NCI-H187 (cell line): ENCODE measurements at regions not wholly inside any gene's neighbourhood (a gene's known extent, or its start where the extent isn't known, plus 50 kb on each side); places are given as distances from the start of the nearest gene placed in this dataset.

Experiments used
- DNase-seq, 2 experiments: peaks; one replicate each; lab custom pipeline; 2025; lab: John Stamatoyannopoulos, UW

DNA sequence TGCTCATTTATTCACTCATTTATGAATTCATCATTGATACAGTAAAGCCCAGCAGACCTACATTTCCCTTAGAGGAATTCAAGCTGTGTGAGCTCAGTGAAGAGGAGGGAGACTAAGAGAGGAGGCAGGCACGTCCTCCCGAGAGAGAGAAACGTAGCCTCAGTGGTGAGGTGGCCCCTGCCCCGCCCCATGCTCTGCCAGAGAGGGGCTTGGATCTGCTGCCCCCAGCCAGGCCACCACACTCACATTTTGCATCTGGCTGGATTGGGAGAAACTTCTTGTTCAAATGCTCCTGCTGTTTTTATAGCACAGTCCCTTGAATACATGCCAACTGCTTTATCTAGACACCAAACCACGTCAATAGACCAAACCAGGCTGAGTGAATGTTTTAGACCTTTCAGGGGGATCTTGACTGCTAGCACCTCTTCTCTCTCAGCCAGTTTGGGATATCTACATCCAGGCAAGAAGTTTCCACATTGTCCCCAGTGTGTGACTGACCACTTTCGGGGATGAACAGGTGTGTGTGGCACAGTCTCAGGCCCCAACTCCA lies 67.7 kb upstream of the AJAP1 start:
- DNase-seq, result no peak

- no peak for DNase-seq
These were observed 66.7 kb upstream of the AJAP1 start for GRCh38 chr1:4587721-4588120.

DNA sequence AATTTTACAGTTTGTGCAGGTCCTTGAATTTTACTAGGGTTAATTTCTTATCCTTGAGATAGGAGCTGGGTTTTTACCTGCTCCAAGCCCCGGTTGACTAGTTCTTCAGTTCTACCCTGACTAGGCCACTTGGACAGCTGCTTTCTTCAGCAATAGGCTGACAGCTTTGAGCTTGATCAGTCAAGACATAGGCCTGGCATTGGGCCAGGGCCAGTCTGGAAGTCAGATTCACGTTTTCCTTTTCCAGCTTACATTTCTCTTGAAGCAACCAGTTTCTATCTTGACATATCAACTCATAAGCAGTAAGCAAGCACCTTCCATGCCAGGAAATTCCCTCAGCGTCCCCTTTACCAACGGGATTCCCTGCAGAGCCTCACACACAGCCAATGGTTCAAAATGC lies 63.7 kb upstream of the AJAP1 start:
- no peak for DNase-seq

- DNase-seq, result no peak
These were observed 62.5 kb upstream of the AJAP1 start for GRCh38 chr1:4591926-4592325.

DNA sequence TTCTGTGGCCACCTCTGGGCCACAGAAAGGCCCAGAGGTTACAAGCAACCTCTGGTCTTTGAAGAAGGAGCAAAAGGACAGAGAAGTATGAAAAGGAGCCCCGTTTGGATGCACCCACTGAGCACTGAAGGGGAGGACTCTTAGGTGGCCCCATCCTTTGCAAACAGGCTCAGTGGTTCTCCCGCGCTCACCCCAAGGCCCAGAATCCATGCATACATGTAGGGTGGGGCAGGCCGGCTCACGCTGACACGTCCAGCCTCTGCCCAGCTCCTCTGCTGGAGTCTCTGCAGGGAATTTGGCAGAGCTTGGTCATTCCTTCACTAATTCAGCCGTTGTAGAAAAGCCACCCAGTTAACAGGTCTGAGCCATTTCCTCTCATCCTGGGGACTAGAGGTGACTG lies 61.3 kb upstream of the AJAP1 start:
- no peak for DNase-seq

- no peak for DNase-seq
These were observed 60.0 kb upstream of the AJAP1 start for GRCh38 chr1:4594286-4594991.

DNA sequence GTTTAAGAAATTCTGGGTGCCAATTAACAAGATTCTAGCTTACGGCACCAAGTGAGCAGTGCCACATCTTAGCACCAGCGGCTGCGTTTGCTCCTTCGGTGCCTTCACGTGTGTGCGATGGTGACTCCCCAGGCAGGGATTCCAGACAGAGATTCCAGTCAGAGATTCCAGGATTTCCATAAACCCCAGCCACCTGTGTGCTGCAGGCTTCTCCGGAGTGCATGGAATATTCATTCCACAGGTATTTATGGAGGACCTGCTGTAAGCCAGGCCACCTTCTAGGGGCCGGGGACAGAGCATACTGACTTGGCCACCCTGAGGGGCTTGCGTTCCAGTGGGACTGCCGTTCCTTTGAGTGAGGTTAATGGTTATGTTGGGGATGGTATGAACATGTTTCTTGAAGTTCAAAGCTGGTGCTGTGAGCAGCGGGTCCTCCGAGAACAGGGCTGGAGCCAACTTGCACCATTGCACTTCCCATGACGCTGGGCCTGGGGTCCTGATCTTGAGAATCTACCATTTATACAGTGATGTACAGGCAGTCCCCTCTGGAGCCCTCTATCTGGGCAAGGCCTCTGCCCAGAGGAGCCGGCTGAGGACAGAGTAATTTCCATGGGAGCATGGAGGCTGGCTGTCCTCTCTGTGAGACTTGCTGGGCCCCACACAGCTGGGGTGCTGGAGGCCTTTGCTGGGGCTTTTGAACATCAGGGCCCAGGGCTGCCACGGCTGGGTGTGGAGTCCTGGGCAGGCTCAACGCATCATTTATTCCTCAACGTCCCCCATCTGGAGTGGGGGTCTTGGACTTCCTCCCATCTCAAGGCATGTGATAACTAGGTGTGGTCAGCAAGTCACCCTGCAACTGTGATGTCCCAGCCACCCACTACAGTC lies 58.8 kb upstream of the AJAP1 start:
- DNase-seq, result no peak

DNA sequence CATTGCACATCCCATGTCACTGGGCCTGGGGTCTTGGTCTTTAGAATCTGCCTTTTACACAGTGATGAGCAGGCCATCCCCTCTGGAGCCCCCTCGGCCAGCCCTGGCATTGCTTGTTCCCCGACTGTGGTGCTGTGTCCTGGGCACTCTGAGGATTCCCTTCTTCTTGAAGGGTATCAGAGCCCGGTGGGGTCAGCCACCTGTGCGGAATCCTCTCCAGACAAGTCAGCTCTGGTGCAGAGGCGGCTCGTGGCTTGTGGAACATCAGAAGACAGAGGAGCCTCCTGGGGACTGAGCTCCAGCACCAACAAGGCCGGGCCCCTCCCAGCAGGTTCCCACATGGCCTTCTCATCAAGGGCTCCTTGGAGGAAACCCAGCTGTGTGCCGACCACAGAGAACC lies 57.9 kb upstream of the AJAP1 start:
- DNase-seq, result no peak

- no peak for DNase-seq
These were observed 57.4 kb upstream of the AJAP1 start for GRCh38 chr1:4597020-4597419.

- DNase-seq, result no peak
These were observed 55.8 kb upstream of the AJAP1 start for GRCh38 chr1:4598561-4598960.

GRCh38 chr1:4599521-4599920 lies 54.9 kb upstream of the AJAP1 start:
- DNase-seq, result no peak

- no peak for DNase-seq
These were observed 54.4 kb upstream of the AJAP1 start for GRCh38 chr1:4599951-4600481.

GRCh38 chr1:4600615-4601460 lies 53.6 kb upstream of the AJAP1 start:
- no peak for DNase-seq

DNA sequence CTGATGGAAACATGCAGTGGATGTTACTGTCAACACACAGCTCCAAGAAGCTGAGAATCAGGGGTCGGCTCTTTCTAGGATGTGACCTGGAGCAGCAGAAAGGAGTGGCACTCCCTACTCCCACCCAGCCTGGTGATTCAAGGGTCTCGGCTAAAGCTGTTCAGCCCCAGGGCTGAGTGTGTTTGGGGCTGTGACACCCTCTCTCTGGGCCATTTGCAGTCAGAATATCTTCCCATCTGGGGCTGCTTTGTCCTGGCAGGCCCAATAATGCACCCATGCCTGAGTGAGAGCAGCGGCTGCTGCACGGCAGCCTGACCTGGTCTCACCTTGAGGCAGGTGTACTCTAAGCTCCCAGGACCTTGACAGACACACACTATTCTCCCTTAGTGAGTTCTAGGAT lies 52.5 kb upstream of the AJAP1 start:
- DNase-seq, result no peak

GRCh38 chr1:4602462-4603294 lies 51.7 kb upstream of the AJAP1 start:
- DNase-seq, result no peak

DNA sequence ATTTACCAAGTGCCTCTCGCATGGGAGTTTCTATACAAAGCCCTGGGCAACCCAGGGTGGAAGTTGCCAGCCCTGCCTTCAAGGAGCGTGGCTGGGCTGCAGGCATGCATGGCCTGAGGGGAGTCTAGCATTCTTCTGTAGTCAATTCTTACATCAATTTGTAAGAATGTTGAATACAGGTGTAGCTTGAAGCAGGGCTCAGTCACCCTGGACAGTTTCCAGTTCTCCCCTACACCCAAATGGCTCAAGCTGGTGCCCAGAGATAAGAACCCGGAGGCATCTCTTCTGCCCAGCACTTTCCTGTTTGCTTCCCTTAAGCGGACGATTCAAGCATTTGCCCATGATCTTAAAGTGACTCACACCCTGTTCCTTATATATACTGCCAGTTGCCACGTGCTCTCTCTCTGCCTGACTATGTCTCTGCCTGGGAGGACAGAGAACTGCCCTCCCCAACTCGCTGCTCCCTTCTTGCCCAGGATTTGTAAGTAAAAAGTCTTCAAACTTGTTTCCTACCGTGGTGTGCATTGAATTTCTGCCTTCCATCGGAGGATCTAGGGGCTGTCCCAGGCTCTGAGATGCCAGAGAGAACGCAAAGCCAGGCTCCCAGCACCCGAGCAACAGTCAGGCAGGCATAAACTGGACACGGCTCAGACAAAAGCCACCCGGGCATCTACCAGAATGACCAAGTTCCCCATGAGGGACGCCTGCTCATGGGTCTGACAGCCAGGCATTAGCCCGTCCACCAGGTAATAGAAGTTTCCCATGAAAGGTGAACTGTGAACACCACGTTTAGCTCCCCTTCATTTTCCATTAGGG lies 50.9 kb upstream of the AJAP1 start:
- DNase-seq, result no peak
